ENCODE measurements at regions not wholly inside any gene's neighbourhood (a gene's known extent, or its start where the extent isn't known, plus 50 kb on each side); places are given as distances from the start of the nearest gene placed in this dataset.

- Histone ChIP-seq H3K27ac (ENCODE audit: low read depth, low read length) (no peak overlapping the region), H3K4me3 (ENCODE audit: insufficient read depth, low read depth, low read length) (no peak overlapping the region), H3K4me2 (ENCODE audit: low read length) (no peak overlapping the region), H3K9me3 (ENCODE audit: insufficient read depth, low read depth, low read length) (peaks cover 1% of the 10 kb centered on the region), H3K9ac (ENCODE audit: low read length) (no peak overlapping the region), H4K20me1 (ENCODE audit: insufficient read depth, low read length) (no peaks in the 10 kb centered on the region), H3K36me3 (ENCODE audit: insufficient read depth, low read length) (no peaks in the 10 kb centered on the region), H3K79me2 (ENCODE audit: insufficient read depth, low read length) (no peaks in the 10 kb centered on the region), H3K4me1 (ENCODE audit: insufficient read depth, low read length) (peaks cover 7% of the 10 kb centered on the region), H2AFZ (ENCODE audit: low read depth, low read length) (no peak overlapping the region), H3K27me3 (ENCODE audit: insufficient read depth, low read length) (peaks cover 3% of the 10 kb centered on the region)
- Mint-ChIP-seq H3K27ac (ENCODE audit: unreplicated experiment) (peak overlapping the region; percentile 19), H3K4me3 (ENCODE audit: unreplicated experiment) (peak overlapping the region; percentile 25), H3K4me1 (ENCODE audit: low read depth, unreplicated experiment) (peaks cover 40% of the 10 kb centered on the region), H3K27me3 (ENCODE audit: low read depth, unreplicated experiment) (peaks cover 4% of the 10 kb centered on the region), H3K36me3 (ENCODE audit: low read depth, unreplicated experiment) (peaks cover 1% of the 10 kb centered on the region), H3K9me3 (ENCODE audit: unreplicated experiment) (peaks cover 5% of the 10 kb centered on the region)
- TF ChIP-seq EZH2 (IDR thresholded peaks at IDR 0.05; ENCODE audit: insufficient read depth, low read length) (no peak), CTCF (IDR thresholded peaks at IDR 0.05; ENCODE audit: insufficient read depth, low read depth, low read length) (no peak)
- DNase-seq (ENCODE audit: low read depth) (peak; percentile 63), FAIRE-seq (peak; percentile 65)
These were observed 80.0 kb downstream of the TRIM29 start for GRCh38 chr11:120057595-120058581.

GRCh38 chr11:120057028-120057330 is 80.9 kb downstream of the TRIM29 start:
- Histone ChIP-seq H3K9me3 (ENCODE audit: insufficient read depth, low read depth, low read length) (peaks cover 5% of the 10 kb centered on the region), H3K9ac (ENCODE audit: low read length) (no peak overlapping the region), H3K36me3 (ENCODE audit: insufficient read depth, low read length) (no peaks in the 10 kb centered on the region), H3K4me1 (ENCODE audit: insufficient read depth, low read length) (peaks cover 7% of the 10 kb centered on the region), H3K79me2 (ENCODE audit: insufficient read depth, low read length) (no peaks in the 10 kb centered on the region), H2AFZ (ENCODE audit: low read depth, low read length) (no peak overlapping the region), H3K4me3 (ENCODE audit: insufficient read depth, low read depth, low read length) (no peak overlapping the region), H3K27ac (ENCODE audit: low read depth, low read length) (no peak overlapping the region), H4K20me1 (ENCODE audit: insufficient read depth, low read length) (no peaks in the 10 kb centered on the region), H3K4me2 (ENCODE audit: low read length) (no peak overlapping the region), H3K27me3 (ENCODE audit: insufficient read depth, low read length) (peaks cover 2% of the 10 kb centered on the region)
- peaks cover 4% of the 10 kb centered on the region for H3K27me3 Mint-ChIP-seq (ENCODE audit: low read depth, unreplicated experiment)
- no peak overlapping the region for H3K4me3 Mint-ChIP-seq (ENCODE audit: unreplicated experiment)
- peaks cover 1% of the 10 kb centered on the region for H3K36me3 Mint-ChIP-seq (ENCODE audit: low read depth, unreplicated experiment)
- peaks cover 39% of the 10 kb centered on the region for H3K4me1 Mint-ChIP-seq (ENCODE audit: low read depth, unreplicated experiment)
- peaks cover 14% of the 10 kb centered on the region for H3K9me3 Mint-ChIP-seq (ENCODE audit: unreplicated experiment)
- DNase-seq (ENCODE audit: low read depth) = no peak
- no peak for FAIRE-seq
- TF ChIP-seq CTCF (IDR thresholded peaks at IDR 0.05; ENCODE audit: insufficient read depth, low read depth, low read length) (no peak), EZH2 (IDR thresholded peaks at IDR 0.05; ENCODE audit: insufficient read depth, low read length) (no peak)
- H3K27ac Mint-ChIP-seq (ENCODE audit: unreplicated experiment) = peak overlapping the region; percentile 50

All from astrocyte (in vitro differentiated cells and primary cell).